Ovary (tissue), 7 donors: ENCODE measurements at regions not wholly inside any gene's neighbourhood (a gene's known extent, or its start where the extent isn't known, plus 50 kb on each side); places are given as distances from the start of the nearest gene placed in this dataset.

Source experiments
- DNase-seq, 5 donors: peaks; one replicate each; pipeline ENCODE4 v3.0.0-alpha.2; 2019 to 2020
- H3K27ac ChIP-seq, 2 donors: fragments of 200-600 bp; one replicate each; pipeline versions ENCODE4 v1.5.1 to v1.8.0; 2019 to 2022
- H3K27me3 ChIP-seq: fragments of 200-600 bp; one replicate; pipeline ENCODE4 v1.8.0; 2022
- H3K36me3 ChIP-seq: fragments of 200-600 bp; sonication (generic); one replicate; pipeline ENCODE4 v1.5.1; 2019
- H3K4me1 ChIP-seq: one replicate; pipeline ENCODE4 v1.8.1; 2013; ENCODE audit warnings: mild to moderate bottlenecking, moderate library complexity; ENCODE audit not compliant: insufficient read depth
- H3K4me3 ChIP-seq: fragments of 200-600 bp; sonication (generic); one replicate; pipeline ENCODE4 v1.5.1; 2017
- H3K9me3 ChIP-seq, 2 donors: fragments of 200-600 bp in 1 of 2; sonication (generic) in 1 of 2; one replicate each; pipeline versions ENCODE4 v1.5.1 to v1.8.1; 2013 to 2019; ENCODE audit warnings: mild to moderate bottlenecking in 1 of 2, moderate library complexity in 1 of 2
- CTCF ChIP-seq, 3 donors: fragments of 450-650 bp in 2 of 3; fragments of 200-600 bp in 1 of 3; IDR thresholded peaks; one replicate each; pipeline versions ENCODE4 v1.5.1 to v1.8.0; 2016 to 2022; ENCODE audit warnings: antibody characterized with exemption in 3 of 3, mild to moderate bottlenecking in 1 of 3
- EP300 ChIP-seq: sonication (generic); formaldehyde crosslinking; IDR thresholded peaks from one replicate; pipeline ENCODE4 v1.6.1; 2017; ENCODE audit warnings: antibody characterized with exemption
- POLR2A ChIP-seq: fragments of 450-650 bp; IDR thresholded peaks from one replicate; pipeline ENCODE4 v1.6.1; 2017; ENCODE audit warnings: antibody characterized with exemption, mild to moderate bottlenecking, moderate library complexity
- WGBS, 3 donors: extraction: QIAGEN DNeasy Blood & Tissue Kit in 1 of 3; methylation state at CpG; one replicate each; pipeline versions ENCODE4 v1.1.5 to v1.1.7; 2013 to 2017; 5-methylcytosine and 5-hydroxymethylcytosine counted together
- intact Hi-C, 4 donors: fragments of 100-400 bp; cut with DNase I; formaldehyde crosslinking; loops; one replicate each; pipeline versions ENCODE4 v1.11.0 to v1.15.1; 2022 to 2023
- donor health status: DM: no; HTN: no; CAD: no; lungs with moderate emphysema.
- donor health status: DM: no; HTN: no; CAD: no.
- donor health status: Bipolar disorder and iron deficiency.
- donor health status: DM: no; HTN: no; CAD: no.
- donor health status: DM: yes; HTN: yes; CAD: no.

GRCh38 chr17:74061758-74062157, 141.7 kb upstream of the RPL38 start:
- Histone ChIP-seq H3K9me3 (no peaks in the 10 kb centered on the region), H3K27ac (no peak overlapping the region), H3K4me1 (no peaks in the 10 kb centered on the region), H3K36me3 (no peaks in the 10 kb centered on the region), H3K4me3 (no peak overlapping the region), H3K27me3 (no peaks in the 10 kb centered on the region)
- DNase-seq = no peak
- intact Hi-C loops = no loop called here
- no peak for TF ChIP-seq POLR2A
- no peak for TF ChIP-seq EP300
- TF ChIP-seq CTCF (IDR thresholded peaks at IDR 0.05) = no peak
- 55 to 70% (median 64%) methylated on average over 5 of the region's 5 CpGs for WGBS, 3 donors

GRCh38 chr17:74062234-74062633, 141.2 kb upstream of the RPL38 start:
- Histone ChIP-seq H3K27me3 (no peaks in the 10 kb centered on the region), H3K9me3 (no peaks in the 10 kb centered on the region), H3K4me1 (no peaks in the 10 kb centered on the region), H3K4me3 (no peak overlapping the region), H3K27ac (no peak overlapping the region), H3K36me3 (no peaks in the 10 kb centered on the region)
- WGBS, 3 donors = 76 to 79% (median 78%) methylated on average over 3 of the region's 3 CpGs
- TF ChIP-seq CTCF (IDR thresholded peaks at IDR 0.05) (no peak), EP300 (no peak), POLR2A (no peak)
- intact Hi-C loops = no loop called here
- no peak for DNase-seq

GRCh38 chr17:74063439-74063838, 140.0 kb upstream of the RPL38 start:
- Histone ChIP-seq H3K9me3 (no peaks in the 10 kb centered on the region), H3K27me3 (no peaks in the 10 kb centered on the region), H3K4me1 (no peaks in the 10 kb centered on the region), H3K36me3 (no peaks in the 10 kb centered on the region), H3K4me3 (no peak overlapping the region), H3K27ac (no peak overlapping the region)
- 57 to 70% (median 66%) methylated on average over 10 of the region's 10 CpGs for WGBS, 3 donors
- TF ChIP-seq CTCF (IDR thresholded peaks at IDR 0.05) = no peak
- TF ChIP-seq POLR2A = no peak
- no peak for TF ChIP-seq EP300
- intact Hi-C loops = no loop called here
- DNase-seq = no peak

- TF ChIP-seq CTCF (IDR thresholded peaks at IDR 0.05) (no peak), EP300 (no peak), POLR2A (no peak)
- DNase-seq = no peak
- Histone ChIP-seq H3K36me3 (no peaks in the 10 kb centered on the region), H3K27ac (no peak overlapping the region), H3K4me1 (no peaks in the 10 kb centered on the region), H3K9me3 (no peaks in the 10 kb centered on the region), H3K4me3 (no peak overlapping the region), H3K27me3 (no peaks in the 10 kb centered on the region)
- intact Hi-C loops = no loop called here
- WGBS, 3 donors = 75 to 89% (median 83%) methylated on average over 3 of the region's 3 CpGs
Observed at GRCh38 chr17:74070374-74070773, 133.1 kb upstream of the RPL38 start.
